Ascending aorta (tissue), 2 donors: ENCODE measurements at regions not wholly inside any gene's neighbourhood (a gene's known extent, or its start where the extent isn't known, plus 50 kb on each side); places are given as distances from the start of the nearest gene placed in this dataset.

ENCODE experiments used
- DNase-seq, 2 donors: peaks; one replicate each; pipeline ENCODE4 v3.0.0-alpha.2; 2019; ENCODE audit warnings: low spot score in 2 of 2
- H3K27ac ChIP-seq, 2 donors: fragments of 200-600 bp; sonication (generic); one replicate each; pipeline ENCODE4 v1.5.1; 2016 to 2017; ENCODE audit warnings: mild to moderate bottlenecking in 1 of 2
- H3K27me3 ChIP-seq: fragments of 200-600 bp; sonication (generic); one replicate; pipeline ENCODE4 v1.5.1; 2017
- H3K36me3 ChIP-seq, 2 donors: fragments of 200-600 bp; sonication (generic); one replicate each; pipeline ENCODE4 v1.5.1; 2016
- H3K4me1 ChIP-seq, 2 donors: fragments of 200-600 bp; sonication (generic); one replicate each; pipeline ENCODE4 v1.5.1; 2016 to 2017; ENCODE audit warnings: mild to moderate bottlenecking in 1 of 2
- H3K4me3 ChIP-seq, 2 donors: fragments of 200-600 bp; sonication (generic); one replicate each; pipeline ENCODE4 v1.5.1; 2016 to 2017; ENCODE audit warnings: mild to moderate bottlenecking in 1 of 2
- H3K9me3 ChIP-seq, 2 donors: fragments of 200-600 bp; sonication (generic); one replicate each; pipeline ENCODE4 v1.5.1; 2016
- CTCF ChIP-seq, 3 experiments: fragments of 200-600 bp in 2 of 3; fragments of 450-650 bp in 1 of 3; sonication (generic) in 2 of 3; IDR thresholded peaks; one replicate each; pipeline ENCODE4 v1.5.1; 2016 to 2019; ENCODE audit warnings: antibody characterized with exemption in 3 of 3, mild to moderate bottlenecking in 1 of 3, moderate library complexity in 1 of 3
- intact Hi-C: fragments of 100-400 bp; cut with DNase I; formaldehyde crosslinking; loops from one replicate; pipeline ENCODE4 v1.15.1; 2023

- H3K36me3 ChIP-seq, result no peaks in the 10 kb centered on the region
- intact Hi-C loops, result no loop called here
- no peak overlapping the region for H3K27ac ChIP-seq
- H3K4me3 ChIP-seq, result peak overlapping the region in 1 of 2 donors; percentile 65
- no peaks in the 10 kb centered on the region for H3K4me1 ChIP-seq
- H3K9me3 ChIP-seq, result no peaks in the 10 kb centered on the region
- TF ChIP-seq CTCF (IDR thresholded peaks at IDR 0.05), result no peak
- no peaks in the 10 kb centered on the region for H3K27me3 ChIP-seq
- no peak for DNase-seq
Observed at GRCh38 chr9:19935422-19935821, 146.6 kb upstream of the SLC24A2 start.

GRCh38 chr9:19934301-19934871 lies 145.5 kb upstream of the SLC24A2 start:
- no peak for TF ChIP-seq CTCF (IDR thresholded peaks at IDR 0.05)
- H3K4me3 ChIP-seq, result peak overlapping the region; percentile 46 to 65
- no peaks in the 10 kb centered on the region for H3K9me3 ChIP-seq
- H3K4me1 ChIP-seq, result no peaks in the 10 kb centered on the region
- DNase-seq, result no peak
- intact Hi-C loops, result no loop called here
- H3K36me3 ChIP-seq, result no peaks in the 10 kb centered on the region
- H3K27ac ChIP-seq, result no peak overlapping the region
- no peaks in the 10 kb centered on the region for H3K27me3 ChIP-seq

GRCh38 chr9:19931098-19931890 lies 142.5 kb upstream of the SLC24A2 start:
- no peak for DNase-seq
- H3K27ac ChIP-seq, result no peak overlapping the region
- intact Hi-C loops, result no loop called here
- no peaks in the 10 kb centered on the region for H3K27me3 ChIP-seq
- no peaks in the 10 kb centered on the region for H3K4me1 ChIP-seq
- no peaks in the 10 kb centered on the region for H3K9me3 ChIP-seq
- H3K36me3 ChIP-seq, result no peaks in the 10 kb centered on the region
- no peak overlapping the region for H3K4me3 ChIP-seq
- TF ChIP-seq CTCF (IDR thresholded peaks at IDR 0.05), result no peak

- intact Hi-C loops, result loop anchor here (2.0 to 10.0 kb wide), 3 partner anchors 427 to 1185 kb away; no protein-coding TSS in a partner anchor
- Histone ChIP-seq H3K27me3 (no peaks in the 10 kb centered on the region), H3K36me3 (no peaks in the 10 kb centered on the region), H3K9me3 (no peaks in the 10 kb centered on the region), H3K4me1 (no peaks in the 10 kb centered on the region), H3K27ac (no peak overlapping the region), H3K4me3 (no peak overlapping the region)
- DNase-seq, result no peak
- TF ChIP-seq CTCF (IDR thresholded peaks at IDR 0.05), result no peak
Observed at GRCh38 chr9:19927560-19927959, 138.7 kb upstream of the SLC24A2 start.

- intact Hi-C loops, result loop anchor here (2.0 to 10.0 kb wide), 3 partner anchors 428 to 1186 kb away; no protein-coding TSS in a partner anchor
- H3K4me3 ChIP-seq, result no peak overlapping the region
- H3K4me1 ChIP-seq, result no peaks in the 10 kb centered on the region
- DNase-seq, result no peak
- no peaks in the 10 kb centered on the region for H3K9me3 ChIP-seq
- TF ChIP-seq CTCF (IDR thresholded peaks at IDR 0.05), result no peak
- no peaks in the 10 kb centered on the region for H3K27me3 ChIP-seq
- H3K27ac ChIP-seq, result no peak overlapping the region
- H3K36me3 ChIP-seq, result no peaks in the 10 kb centered on the region
Observed at GRCh38 chr9:19926774-19927173, 137.9 kb upstream of the SLC24A2 start.
